GM23338 (cell line): ENCODE measurements at regions not wholly inside any gene's neighbourhood (a gene's known extent, or its start where the extent isn't known, plus 50 kb on each side); places are given as distances from the start of the nearest gene placed in this dataset.

Source experiments
- CREB1 ChIP-seq: fragments of 250-450 bp; sonication (Bioruptor Pico); IDR thresholded peaks from 2 replicates; pipeline ENCODE4 v1.5.0; 2020; ENCODE audit warnings: low read depth, mild to moderate bottlenecking, moderate library complexity
- CTCF ChIP-seq, 2 experiments: fragments of 200-600 bp in 1 of 2; sonication (generic) in 1 of 2; conservative IDR thresholded peaks; 2 replicates each; pipeline versions ENCODE4 v1.5.1 to v1.6.1; 2016 to 2017; ENCODE audit warnings: antibody characterized with exemption in 2 of 2, low read depth in 2 of 2, mild to moderate bottlenecking in 2 of 2, moderate library complexity in 1 of 2
- EZH2 ChIP-seq: fragments of 200-600 bp; sonication (generic); IDR thresholded peaks from one replicate; pipeline ENCODE4 v1.8.0; 2017; ENCODE audit warnings: antibody characterized with exemption, mild to moderate bottlenecking, low read depth; ENCODE audit not compliant: unreplicated experiment
- EZH2phosphoT487 ChIP-seq: fragments of 200-600 bp; sonication (generic); IDR thresholded peaks from one replicate; pipeline ENCODE4 v1.8.1; 2018; ENCODE audit warnings: antibody characterized with exemption; ENCODE audit not compliant: unreplicated experiment
- NANOG ChIP-seq: IDR thresholded peaks from 2 replicates; pipeline ENCODE4 v1.6.1; 2016; ENCODE audit warnings: antibody characterized with exemption, borderline replicate concordance
- POLR2AphosphoS5 ChIP-seq: IDR thresholded peaks from 2 replicates; pipeline ENCODE4 v1.6.1; 2016; ENCODE audit warnings: antibody characterized with exemption, low read depth
- REST ChIP-seq: IDR thresholded peaks from one replicate; pipeline ENCODE4 v1.6.1; 2018; ENCODE audit warnings: antibody characterized with exemption; ENCODE audit not compliant: unreplicated experiment
- STAT1 ChIP-seq: IDR thresholded peaks from one replicate; pipeline ENCODE4 v1.6.1; 2016; ENCODE audit warnings: antibody characterized with exemption; ENCODE audit not compliant: unreplicated experiment
- ZNF114 ChIP-seq: fragments of 250-450 bp; sonication (Bioruptor Pico); IDR thresholded peaks from 2 replicates; pipeline ENCODE4 v1.5.0; 2020; ENCODE audit warnings: mild to moderate bottlenecking, moderate library complexity

GRCh38 chr15:70490838-70491155 lies 272.6 kb downstream of the UACA start:
- TF ChIP-seq CTCF (conservative IDR thresholded peaks at IDR 0.05; ENCODE audit: low read depth in 2 of 2) (no peak), POLR2AphosphoS5 (no peak), REST (no peak), EZH2phosphoT487 (no peak), ZNF114 (no peak), STAT1 (no peak), EZH2 (no peak), CREB1 (CRISPR knock-in tag) (no peak), NANOG (no peak)
